Mesodermal cell (in vitro differentiated cells): ENCODE measurements at regions not wholly inside any gene's neighbourhood (a gene's known extent, or its start where the extent isn't known, plus 50 kb on each side); places are given as distances from the start of the nearest gene placed in this dataset.

ENCODE experiments used
- H3K27ac ChIP-seq: 2 replicates; pipeline ENCODE4 v1.7.0; 2013; ENCODE audit warnings: mild to moderate bottlenecking, low read depth, low read length, moderate library complexity; ENCODE audit not compliant: severe bottlenecking
- H3K36me3 ChIP-seq: 2 replicates; pipeline ENCODE4 v1.7.1; 2013; ENCODE audit warnings: mild to moderate bottlenecking, low read length, moderate library complexity; ENCODE audit not compliant: control insufficient read depth, insufficient read depth
- H3K4me1 ChIP-seq: one replicate; pipeline ENCODE4 v1.7.1; 2013; ENCODE audit warnings: mild to moderate bottlenecking, low read length; ENCODE audit not compliant: insufficient read depth, control insufficient read depth, poor library complexity, severe bottlenecking
- H3K4me3 ChIP-seq: 2 replicates; pipeline ENCODE4 v1.7.0; 2013; ENCODE audit warnings: low read length, control low read depth, mild to moderate bottlenecking; ENCODE audit not compliant: insufficient read depth, poor library complexity, severe bottlenecking; ENCODE audit errors: extremely low read depth
- H3K9me3 ChIP-seq: 2 replicates; pipeline ENCODE4 v1.7.1; 2013; ENCODE audit warnings: mild to moderate bottlenecking, low read length, moderate library complexity; ENCODE audit not compliant: control insufficient read depth
- WGBS, 2 experiments: methylation state at CpG; one replicate each; pipeline ENCODE4 v1.1.5; 2013; ENCODE audit warnings: missing lambda C conversion rate in 2 of 2; ENCODE audit not compliant: insufficient coverage in 2 of 2; 5-methylcytosine and 5-hydroxymethylcytosine counted together

DNA sequence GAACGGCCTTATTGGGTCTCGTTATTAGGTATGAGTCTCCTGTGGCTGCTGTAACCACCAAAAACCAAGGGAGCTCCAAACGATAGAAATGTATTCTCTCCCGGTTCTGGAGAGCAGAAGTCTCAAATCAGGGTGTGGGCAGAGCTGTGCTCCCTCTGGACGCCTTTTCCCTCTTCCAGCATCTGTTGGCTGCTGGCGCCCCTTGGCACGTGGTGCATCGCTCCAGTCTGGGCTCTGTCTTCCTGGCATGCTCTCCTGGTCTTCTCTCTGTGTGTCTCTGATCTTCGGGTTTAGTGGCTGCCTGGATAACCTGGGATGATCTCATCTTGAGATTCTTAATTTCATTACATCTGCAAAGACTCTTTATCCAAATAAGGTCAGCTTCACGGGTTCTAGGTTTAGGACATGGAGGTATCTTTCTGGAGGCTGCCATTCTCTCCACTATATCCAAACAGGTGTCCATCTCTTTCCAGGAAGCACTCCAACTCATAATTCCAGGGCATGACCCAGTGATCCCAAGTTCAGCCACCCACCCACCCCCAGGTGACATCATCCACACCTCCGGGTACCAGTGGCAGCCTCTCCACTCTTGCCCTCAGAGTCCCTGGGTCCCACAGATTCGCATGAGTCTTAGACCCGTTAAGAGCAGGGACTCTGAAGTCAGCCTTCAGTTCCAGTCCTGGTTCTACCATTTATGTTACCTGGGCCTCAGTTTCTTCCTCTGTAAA, 145.5 kb upstream of the FOXF1 start:
- 97% methylated on average over 11 to 13 of the region's 13 CpGs for WGBS, 2 experiments
- Histone ChIP-seq H3K4me1 (peaks cover 10% of the 10 kb centered on the region), H3K4me3 (no peak overlapping the region), H3K27ac (no peak overlapping the region), H3K9me3 (no peaks in the 10 kb centered on the region), H3K36me3 (no peaks in the 10 kb centered on the region)

DNA sequence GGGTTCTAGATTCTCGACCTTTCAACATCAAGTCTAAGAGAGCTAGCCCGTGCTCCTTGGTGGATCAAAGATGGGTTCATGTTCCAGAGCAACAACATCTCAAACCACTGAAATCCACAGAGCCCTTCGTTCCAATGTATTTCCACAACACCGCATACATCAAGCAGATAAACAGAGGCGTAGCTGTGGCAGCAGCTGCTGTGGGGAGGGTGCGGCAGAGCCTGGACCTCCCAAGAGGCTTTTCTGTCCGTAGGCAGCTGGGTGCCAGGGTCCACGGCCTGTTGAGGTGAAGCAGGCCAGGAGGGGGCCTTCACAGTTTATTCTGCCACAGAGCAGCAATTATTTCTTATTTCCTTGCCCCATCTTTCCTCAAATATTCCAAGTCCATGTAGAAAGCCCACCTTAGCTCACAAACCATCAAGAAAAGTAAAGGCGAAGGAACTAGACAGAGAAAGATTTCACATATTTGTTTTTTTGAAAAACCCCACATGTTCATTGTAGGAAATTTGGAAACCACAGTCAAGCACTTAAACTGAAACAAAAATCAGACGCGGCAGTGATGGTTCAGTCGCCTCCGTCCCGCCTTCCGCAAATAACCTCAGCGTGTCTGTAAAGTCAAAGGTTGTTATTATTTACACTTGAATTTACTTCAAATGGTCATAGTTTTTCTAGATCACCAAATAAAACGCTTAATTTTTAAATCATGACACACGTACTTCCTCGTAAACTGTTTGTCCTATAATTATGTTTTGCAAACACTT, 144.6 kb upstream of the FOXF1 start:
- WGBS, 2 experiments, result 96 to 98% methylated on average over 8 to 17 of the region's 19 CpGs
- no peaks in the 10 kb centered on the region for H3K9me3 ChIP-seq
- H3K4me3 ChIP-seq, result no peak overlapping the region
- no peak overlapping the region for H3K27ac ChIP-seq
- peaks cover 10% of the 10 kb centered on the region for H3K4me1 ChIP-seq
- H3K36me3 ChIP-seq, result no peaks in the 10 kb centered on the region

DNA sequence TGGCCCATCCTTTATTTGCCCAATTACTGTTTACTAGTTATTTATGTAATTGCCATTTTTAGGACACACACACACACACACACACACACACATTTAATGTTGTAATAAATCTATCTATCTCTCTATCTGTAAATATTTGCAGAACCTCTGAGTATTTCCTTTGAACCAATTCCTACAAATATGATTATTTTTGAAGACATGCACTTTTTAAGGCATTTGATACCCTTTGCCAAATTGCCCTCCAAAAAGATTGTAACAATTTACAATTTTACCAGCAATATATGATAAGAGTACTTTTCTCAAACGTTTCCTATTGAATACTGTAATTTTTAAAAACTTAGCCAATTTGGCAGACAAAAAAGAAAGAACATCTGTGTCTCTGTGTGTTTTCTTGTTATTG, 143.8 kb upstream of the FOXF1 start:
- Histone ChIP-seq H3K9me3 (no peaks in the 10 kb centered on the region), H3K4me1 (peaks cover 10% of the 10 kb centered on the region), H3K36me3 (no peaks in the 10 kb centered on the region), H3K4me3 (no peak overlapping the region), H3K27ac (no peak overlapping the region)
- WGBS, 2 experiments, result no CpG with 5 or more reads among the region's 1 CpG

DNA sequence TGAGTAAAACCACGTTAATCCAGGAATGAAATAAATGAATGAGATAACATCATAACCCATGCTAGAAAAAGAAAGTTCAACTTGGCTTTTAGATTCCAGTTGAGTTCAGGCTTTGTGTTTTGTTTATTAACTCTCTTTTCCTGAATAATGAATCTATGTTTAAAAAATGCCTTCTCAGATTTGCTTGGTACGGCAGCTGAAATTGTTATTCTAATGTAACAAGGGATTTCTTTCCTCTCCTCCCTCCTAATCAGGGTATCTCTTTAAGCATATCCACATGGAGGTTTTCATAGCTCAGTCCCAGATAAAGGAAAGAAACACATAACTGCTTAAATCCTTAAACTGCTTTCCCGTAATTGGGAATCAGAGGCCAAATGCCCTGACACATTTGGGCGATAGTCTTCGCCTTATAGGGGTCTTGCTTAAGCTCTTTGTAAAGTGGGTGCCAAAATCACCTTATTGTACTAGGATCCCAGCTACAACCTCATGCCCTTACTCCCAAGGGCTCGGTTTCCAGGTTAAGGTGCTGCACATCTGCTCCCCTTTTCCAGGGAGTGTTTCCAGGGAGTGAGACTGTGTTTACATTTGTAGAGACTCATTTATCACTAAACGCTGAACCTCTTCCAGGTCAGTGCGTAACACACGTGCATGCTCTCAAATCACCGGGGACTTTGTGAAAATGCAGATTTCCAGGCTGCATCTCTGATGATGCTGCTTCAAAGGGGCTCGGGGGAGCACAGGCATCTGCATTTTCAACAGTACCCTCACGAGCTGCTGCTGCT, 142.8 kb upstream of the FOXF1 start:
- no peak overlapping the region for H3K27ac ChIP-seq
- WGBS, 2 experiments, result 89 to 97% methylated on average over 4 to 9 of the region's 12 CpGs
- no peak overlapping the region for H3K4me3 ChIP-seq
- H3K9me3 ChIP-seq, result no peaks in the 10 kb centered on the region
- H3K4me1 ChIP-seq, result peaks cover 10% of the 10 kb centered on the region
- no peaks in the 10 kb centered on the region for H3K36me3 ChIP-seq

GRCh38 chr16:86368261-86368660, 142.1 kb upstream of the FOXF1 start:
- H3K27ac ChIP-seq, result no peak overlapping the region
- no peaks in the 10 kb centered on the region for H3K9me3 ChIP-seq
- WGBS, 2 experiments, result 88% methylated on average over 9 to 12 of the region's 12 CpGs

DNA sequence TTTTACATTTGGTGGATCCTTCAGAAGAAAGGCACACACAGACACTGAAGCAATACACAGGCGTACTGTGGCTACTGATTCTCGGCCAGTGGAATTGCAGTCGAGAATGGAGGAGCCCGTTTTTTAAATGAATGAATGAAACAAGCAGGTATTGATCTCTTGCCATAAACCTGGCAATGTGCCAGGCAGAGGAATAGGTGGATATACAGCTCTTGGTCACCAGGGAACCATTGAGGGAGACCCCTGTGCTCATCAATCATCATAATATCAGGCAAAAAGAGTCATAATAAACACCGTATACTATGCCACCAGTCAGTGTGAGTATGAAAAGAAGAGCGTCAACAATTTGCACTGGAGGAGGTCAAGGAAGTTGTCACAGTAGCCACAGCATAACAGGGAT, 140.3 kb upstream of the FOXF1 start:
- H3K4me1 ChIP-seq, result no peaks in the 10 kb centered on the region
- H3K9me3 ChIP-seq, result peaks cover 12% of the 10 kb centered on the region
- H3K36me3 ChIP-seq, result no peaks in the 10 kb centered on the region
- 100% methylated on average over 5 to 6 of the region's 6 CpGs for WGBS, 2 experiments
- no peak overlapping the region for H3K27ac ChIP-seq
- H3K4me3 ChIP-seq, result no peak overlapping the region

More at GRCh38 chr16:86368261-86368660, 142.1 kb upstream of the FOXF1 start:
- Histone ChIP-seq H3K4me3 (no peak overlapping the region), H3K36me3 (no peaks in the 10 kb centered on the region), H3K4me1 (peaks cover 7% of the 10 kb centered on the region)

DNA sequence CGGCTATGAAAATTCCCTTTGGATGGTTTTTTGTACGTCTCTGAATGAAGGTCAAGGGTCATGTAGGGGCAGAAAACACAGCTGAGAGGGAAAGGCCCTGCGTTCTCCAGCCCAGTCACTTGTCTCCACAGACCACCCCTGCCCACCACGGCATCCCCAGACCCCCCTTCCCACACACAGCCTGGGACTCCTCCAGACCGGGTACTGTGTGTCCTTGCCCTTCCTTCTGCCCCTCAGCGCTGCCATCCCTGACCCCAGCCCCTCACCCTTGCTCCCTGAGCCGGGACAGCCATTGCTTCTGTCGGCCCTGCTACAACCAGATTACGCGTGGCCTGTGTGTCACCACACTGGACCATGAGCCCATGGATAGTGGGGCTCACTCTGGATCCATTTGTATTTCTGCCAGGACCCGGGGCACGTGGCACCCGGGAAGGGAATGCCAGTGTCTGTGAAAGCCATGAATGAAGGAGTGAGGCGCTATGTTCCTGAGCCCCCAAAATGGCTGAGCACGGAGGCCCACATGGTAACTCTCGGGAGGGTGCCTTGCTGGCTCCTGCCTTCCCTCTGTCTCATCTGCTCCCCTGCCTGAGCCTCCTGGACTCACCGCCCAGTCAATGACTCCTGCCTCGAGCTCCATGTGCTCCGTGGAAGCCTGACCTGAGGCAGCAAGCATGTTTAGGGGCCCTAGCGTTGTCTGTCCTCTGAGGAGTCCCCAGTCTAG, 139.1 kb upstream of the FOXF1 start:
- Histone ChIP-seq H3K9me3 (peaks cover 12% of the 10 kb centered on the region), H3K4me1 (no peaks in the 10 kb centered on the region), H3K4me3 (no peak overlapping the region), H3K27ac (no peak overlapping the region), H3K36me3 (no peaks in the 10 kb centered on the region)
- 84 to 95% methylated on average over 14 to 16 of the region's 20 CpGs for WGBS, 2 experiments

- no peaks in the 10 kb centered on the region for H3K36me3 ChIP-seq
- peaks cover 12% of the 10 kb centered on the region for H3K9me3 ChIP-seq
- no peak overlapping the region for H3K4me3 ChIP-seq
- no peaks in the 10 kb centered on the region for H3K4me1 ChIP-seq
- H3K27ac ChIP-seq, result no peak overlapping the region
- WGBS, 2 experiments, result 90 to 96% methylated on average over 6 to 8 of the region's 8 CpGs
Measured at GRCh38 chr16:86372193-86372592, 138.1 kb upstream of the FOXF1 start.

GRCh38 chr16:86373276-86373901, 136.9 kb upstream of the FOXF1 start:
- no peak overlapping the region for H3K4me3 ChIP-seq
- H3K36me3 ChIP-seq, result no peaks in the 10 kb centered on the region
- H3K27ac ChIP-seq, result no peak overlapping the region
- WGBS, 2 experiments, result 92 to 95% methylated on average over 16 of the region's 16 CpGs
- H3K9me3 ChIP-seq, result peaks cover 12% of the 10 kb centered on the region
- no peaks in the 10 kb centered on the region for H3K4me1 ChIP-seq

DNA sequence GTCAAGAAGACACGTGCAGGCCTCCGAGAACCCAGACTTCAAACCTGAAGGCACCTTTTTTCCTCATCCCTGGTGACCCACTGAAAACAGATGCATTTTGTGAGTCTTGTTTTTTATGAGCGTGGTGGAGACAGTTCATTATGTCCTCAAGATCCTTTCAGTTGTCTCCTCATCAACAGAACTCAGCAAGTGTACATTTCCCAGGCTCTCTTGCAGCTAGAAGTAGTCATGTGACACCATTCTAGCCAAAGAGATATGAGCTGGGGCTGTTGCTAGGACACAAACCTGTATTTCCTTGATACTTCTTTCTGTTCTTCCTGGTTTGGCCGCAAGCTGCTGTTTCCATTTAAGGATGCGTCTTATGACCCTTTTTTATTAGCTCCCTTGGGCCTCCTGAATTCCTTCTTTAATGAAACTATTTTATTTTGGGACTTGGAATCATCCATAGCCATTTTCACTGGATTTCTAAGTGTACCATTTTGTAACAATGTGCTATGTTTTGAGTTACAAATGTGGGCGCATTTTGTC, 135.7 kb upstream of the FOXF1 start:
- H3K27ac ChIP-seq, result no peak overlapping the region
- 100% methylated on average over 3 of the region's 6 CpGs for WGBS, 2 experiments

More for the DNA sequence above, 135.7 kb upstream of the FOXF1 start:
- Histone ChIP-seq H3K4me3 (no peak overlapping the region), H3K9me3 (peaks cover 12% of the 10 kb centered on the region), H3K4me1 (no peaks in the 10 kb centered on the region), H3K36me3 (no peaks in the 10 kb centered on the region)
